HUDEP-2 (cell line): ENCODE measurements at regions not wholly inside any gene's neighbourhood (a gene's known extent, or its start where the extent isn't known, plus 50 kb on each side); places are given as distances from the start of the nearest gene placed in this dataset.

Experiments used
- DNase-seq, 76 experiments: peaks; one replicate each; lab custom pipeline; 2025; ENCODE audit not compliant: unreplicated experiment in 76 of 76; lab: John Stamatoyannopoulos, UW

DNA sequence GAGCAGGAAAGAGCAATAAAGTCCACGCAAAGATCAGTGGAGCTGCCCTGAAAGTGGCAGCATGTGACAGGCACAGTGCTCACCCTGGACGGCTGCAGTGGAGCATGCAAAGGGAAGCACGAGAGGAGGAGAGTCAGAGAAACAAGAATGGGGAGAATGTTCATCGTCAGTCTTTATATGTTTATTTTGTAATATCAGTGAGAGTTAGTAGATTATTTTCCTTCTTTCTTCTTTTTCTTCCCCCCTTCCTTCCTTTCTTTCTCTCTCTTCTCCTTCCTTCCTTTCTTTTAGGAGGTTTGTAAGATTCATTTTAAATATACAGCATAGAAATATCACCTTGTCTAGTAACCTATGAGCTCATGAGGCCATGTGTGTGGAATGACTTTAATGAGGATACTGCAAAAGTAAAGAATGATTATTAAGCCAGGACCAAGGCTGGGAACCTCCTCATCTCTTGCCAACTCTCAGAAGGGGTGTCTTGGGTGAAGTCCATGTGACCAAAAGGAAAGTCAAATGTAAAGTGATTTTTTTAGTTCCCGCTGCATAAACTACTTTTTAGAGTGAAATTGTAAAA is 321.1 kb downstream of the AASDHPPT start:
- no peak for DNase-seq

DNA sequence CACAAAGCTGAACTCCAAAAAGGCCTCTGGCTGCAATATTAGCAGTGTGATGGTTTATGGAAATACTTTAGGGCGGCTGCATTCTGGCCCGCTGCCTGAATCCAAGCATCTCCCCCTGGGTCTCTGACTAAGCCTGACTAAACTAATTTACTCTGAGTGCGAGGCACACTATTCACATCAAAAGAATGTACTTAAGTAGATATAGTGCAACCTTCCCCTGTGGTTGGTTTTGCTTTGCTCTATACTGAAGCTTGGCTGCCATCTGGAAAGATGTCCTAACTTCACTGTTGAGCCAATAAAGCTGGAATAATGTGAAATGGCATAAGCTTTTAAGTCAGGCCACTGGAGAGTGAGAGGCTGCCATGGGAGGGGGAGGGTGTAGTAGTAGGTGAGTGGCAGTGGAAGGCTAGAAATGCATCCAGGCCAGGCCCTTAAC is 321.6 kb downstream of the AASDHPPT start:
- DNase-seq: no peak

DNA sequence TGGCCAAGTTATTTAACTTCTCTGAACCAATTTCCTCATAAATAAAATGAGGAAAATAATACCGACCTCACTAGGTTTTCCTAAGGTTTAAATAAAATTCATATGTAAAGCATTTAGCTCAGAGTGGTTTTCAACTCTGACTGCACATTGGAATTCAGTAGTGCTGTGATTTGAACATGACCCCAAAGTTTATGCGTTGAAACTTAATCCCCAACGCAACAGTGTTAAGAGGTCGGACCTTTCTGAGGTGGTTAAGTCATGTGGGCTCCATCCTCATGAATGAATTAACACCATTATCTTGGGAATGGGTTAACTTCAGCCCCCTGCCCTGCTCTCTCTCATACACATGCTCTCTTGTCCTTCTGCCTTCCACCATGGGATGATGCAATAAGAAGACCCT is 322.2 kb downstream of the AASDHPPT start:
- DNase-seq: no peak

DNA sequence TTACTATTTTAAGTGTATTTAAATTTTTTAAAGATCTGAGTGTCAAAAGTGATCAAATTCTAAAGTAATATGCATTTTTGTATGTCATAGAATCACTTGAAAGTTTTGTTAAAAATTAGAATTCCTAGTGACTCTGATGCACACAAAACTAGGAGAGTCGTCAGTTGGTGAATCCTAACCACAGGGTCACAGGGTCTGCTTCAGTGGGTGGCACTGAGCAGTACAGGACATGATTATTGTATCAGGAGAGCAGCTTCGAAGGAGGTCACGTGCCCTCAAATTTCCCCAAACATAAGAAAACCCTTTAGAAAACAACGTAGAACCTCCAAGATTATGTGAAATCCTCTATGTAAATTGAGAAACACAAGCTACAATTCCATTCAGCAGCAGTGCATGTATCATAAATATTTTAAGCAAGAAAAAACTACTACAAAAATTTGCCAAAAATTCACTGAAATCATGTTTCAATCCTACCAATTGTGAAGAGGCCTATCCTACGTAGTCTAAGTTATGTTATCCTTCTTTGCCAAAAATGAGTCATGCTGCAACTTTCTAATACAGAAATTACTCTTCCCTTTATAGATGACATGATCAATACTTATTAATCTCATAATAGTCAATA is 323.6 kb downstream of the AASDHPPT start:
- no peak for DNase-seq

DNA sequence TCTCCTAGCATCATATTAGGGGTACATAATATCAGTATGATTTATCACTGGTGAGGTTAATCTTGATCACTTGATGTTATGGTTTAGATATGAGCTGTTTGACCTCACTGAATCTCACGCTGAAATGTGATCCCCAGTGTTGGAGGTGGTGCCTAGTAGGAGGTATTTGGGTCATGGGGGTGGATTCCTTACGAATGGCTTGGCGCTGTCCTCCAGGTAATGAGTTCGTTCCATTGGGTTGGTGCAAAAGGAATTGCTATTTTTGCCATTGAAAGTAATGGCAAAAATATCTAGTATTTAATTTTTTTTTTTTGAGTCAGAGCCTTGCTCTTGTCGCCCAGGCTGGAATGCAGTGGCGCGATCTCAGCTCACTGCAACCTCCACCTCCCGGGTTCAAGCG is 326.3 kb downstream of the AASDHPPT start:
- no peak for DNase-seq

DNA sequence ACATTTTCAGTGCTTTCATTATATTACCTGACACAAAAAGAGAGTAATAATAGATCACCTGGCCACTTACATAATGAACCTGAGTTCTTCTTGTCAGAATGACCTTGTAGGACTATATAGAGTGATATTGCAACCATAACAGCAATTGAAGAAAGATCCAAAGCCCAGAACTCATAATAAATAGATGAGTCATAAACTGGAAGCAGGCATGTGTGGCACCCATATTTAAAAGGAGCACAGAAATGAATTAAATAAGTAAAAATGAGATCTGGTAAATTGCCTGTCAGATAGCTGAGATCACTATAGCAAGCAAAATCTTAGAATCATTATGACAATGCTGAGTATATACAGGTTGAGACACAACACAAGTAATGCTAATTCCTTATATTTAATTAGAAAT is 331.8 kb downstream of the AASDHPPT start:
- no peak for DNase-seq

DNA sequence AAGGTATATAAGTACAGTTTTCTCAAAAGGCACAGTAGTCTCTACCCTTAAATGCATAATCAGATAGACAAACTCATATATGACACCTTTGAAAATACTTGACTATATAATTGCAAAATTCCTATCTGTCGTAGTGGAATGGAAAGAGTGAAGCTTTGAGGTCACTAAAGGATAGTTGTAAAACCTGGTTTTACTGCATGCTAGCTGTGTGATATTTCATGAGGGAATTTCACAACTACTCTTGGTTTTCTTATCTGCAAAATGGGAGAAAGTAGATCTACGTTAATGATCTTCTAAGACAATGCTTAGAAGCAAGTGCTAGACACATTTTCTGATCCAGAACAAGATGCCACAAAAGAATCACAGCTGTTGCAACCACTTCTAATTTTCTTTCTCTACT is 332.2 kb downstream of the AASDHPPT start:
- DNase-seq: no peak

DNA sequence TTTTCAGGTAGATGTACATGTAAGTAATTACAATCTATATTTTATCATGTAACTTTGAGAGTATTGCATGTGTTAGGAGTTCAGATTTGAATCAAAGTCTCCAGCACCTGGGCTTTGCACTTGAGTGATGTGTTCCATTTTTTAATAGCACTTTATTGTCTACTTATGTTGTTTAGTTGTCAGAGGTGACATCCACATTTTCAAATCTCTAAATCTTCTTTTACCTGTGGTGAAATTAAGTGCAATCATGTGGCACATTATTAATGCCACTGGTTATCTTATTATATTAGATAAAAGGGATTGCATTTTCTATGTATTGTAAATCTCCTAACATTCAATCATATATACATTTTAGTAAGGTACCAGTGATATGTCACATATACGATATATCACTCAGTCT is 333.4 kb downstream of the AASDHPPT start:
- no peak for DNase-seq

DNA sequence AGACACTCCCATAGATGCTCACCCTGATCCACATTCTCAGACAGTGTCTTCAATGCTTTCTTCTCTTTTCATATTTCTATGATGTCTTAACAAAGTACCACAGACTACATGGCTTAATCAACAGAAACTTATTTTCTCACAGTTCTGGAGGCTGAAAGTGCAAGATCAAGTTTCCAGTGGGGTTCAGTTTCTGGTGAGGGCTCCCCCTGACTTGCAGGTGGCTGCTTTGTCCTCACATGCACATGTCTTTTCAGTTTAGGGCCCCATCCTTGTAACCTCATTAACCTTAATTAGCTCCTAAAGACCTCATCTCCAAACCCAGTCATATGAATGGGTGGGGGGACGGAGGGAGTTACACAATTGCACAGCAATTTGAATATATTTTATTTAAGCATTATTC is 335.8 kb downstream of the AASDHPPT start:
- DNase-seq: no peak

DNA sequence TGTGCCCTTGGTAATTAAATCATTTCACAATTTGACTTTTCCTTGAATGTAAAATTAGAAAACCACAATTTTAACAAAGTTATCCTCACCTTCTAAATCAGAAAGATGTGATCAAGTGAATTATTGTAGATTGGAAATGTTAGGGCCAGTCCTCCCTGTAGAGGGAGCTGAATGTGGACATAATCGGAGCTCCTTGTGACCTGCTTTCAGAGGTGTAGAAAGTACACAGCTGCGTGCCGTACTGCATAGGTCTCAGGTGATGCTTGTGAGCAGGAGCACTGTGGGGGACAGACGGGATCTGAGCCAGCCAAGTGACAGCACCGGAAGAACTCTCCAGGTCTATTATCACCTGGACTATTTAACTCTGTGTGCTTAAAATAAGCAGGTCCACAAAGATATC is 338.0 kb downstream of the AASDHPPT start:
- DNase-seq: no peak

DNA sequence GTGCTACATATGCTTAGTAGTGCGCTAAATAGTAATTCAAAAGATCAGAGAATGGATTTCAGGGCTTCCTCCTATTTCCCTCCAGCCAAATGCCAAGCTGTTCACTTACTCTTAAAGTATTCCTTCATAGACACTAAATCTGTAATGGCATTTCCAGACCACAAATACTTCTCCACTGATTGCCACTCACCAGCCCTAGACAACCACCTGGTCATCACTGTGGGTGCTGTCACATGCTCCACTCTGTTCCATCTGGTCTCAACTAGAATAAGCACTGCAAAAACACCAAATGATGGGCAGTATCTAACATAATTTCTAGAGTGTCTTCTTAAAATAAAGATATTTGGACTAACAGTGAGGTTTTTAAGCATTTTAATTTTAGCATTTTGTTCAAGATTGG is 341.3 kb downstream of the AASDHPPT start:
- DNase-seq: no peak

DNA sequence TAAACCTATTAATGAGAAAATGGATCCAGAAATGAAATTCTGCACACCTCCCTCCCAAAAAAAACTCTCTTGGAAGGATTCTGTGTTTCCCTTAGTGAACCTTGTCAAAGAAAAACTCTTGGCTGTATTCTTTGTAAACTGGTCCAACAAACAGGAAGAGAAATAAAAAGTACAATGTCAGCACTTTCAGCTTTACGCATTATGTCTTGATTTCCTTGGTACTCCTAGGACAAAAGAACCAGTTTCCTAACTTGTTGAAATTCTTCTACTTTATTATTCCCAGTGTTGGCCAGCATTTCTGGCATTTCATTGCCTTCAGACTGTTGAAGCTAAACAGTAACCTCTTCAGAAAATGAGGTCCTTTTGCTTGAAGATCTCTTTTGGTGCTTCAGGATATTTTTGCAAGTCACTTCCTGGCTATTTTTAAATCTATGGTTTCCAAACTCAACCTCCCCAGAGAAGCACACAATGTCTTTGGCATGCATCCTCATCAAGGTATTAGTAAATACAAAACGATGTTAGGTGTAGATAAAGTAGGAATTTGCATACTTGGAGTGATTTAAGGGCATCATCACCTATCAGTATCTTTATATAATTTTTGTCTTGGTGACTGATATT is 342.7 kb downstream of the AASDHPPT start:
- no peak for DNase-seq

DNA sequence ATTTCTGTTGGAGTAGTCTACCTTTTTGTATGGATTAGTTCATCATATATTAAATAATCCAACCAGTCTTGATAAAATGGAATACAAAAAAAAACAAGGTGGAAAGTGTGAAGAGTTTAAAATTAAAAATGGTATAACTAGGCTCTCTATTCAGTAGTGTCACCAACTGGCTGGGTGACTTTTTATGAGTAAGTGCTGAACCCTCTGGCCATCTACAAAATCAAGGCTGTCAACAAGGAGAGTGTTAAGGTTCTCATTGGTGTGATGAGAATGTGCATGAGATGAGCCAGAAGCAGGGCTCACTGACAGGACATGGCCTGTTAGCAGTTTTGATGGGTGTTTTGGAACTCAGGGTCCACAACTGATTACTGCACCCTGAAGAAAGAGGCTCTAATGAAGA is 343.2 kb downstream of the AASDHPPT start:
- no peak for DNase-seq

DNA sequence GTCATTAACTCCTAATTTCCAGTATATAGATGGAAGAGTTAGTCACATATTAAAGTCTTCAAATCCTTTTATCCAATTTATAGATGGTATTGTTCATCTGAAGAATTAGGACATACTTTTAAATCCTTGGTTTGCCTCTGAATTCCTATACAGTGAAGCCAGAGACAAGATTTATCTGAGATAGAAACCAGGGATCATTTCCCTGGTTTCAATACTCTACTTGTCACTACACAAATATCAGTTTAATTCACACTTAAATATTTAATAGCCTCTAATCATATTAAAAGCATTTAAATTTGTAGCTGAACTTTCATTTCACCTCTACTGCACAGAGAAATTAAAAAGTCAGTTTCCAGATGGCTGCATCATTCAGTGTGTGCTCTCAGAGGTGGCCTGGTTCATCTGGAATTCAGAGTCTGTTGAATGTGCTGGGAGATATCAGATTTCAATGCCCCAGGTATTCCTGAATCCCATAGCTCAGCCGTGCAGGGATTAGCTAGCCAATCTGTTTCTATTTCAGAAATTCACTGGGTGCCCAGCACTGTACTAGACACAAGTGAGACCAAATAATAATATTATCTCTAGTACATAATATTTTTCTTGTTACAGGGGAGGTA is 344.3 kb downstream of the AASDHPPT start:
- no peak for DNase-seq

DNA sequence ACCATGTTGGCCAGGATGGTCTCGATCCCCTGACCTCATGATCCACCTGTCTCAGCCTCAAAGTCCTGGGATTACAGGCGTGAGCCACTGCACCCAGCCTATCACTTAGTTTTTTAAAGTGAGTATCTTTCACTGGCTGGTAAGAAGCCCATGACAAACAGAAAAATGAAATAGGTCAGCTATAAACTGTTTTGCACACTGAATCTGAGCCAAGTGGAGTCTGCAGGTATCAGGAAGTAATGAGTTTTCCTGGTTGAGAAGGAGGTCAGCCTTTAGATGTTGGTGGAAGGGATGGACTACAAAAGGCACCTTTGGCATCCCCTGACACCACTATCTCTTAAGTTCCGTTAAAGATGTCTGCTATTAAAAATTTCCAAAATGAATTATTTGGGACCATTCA is 345.1 kb downstream of the AASDHPPT start:
- no peak for DNase-seq

DNA sequence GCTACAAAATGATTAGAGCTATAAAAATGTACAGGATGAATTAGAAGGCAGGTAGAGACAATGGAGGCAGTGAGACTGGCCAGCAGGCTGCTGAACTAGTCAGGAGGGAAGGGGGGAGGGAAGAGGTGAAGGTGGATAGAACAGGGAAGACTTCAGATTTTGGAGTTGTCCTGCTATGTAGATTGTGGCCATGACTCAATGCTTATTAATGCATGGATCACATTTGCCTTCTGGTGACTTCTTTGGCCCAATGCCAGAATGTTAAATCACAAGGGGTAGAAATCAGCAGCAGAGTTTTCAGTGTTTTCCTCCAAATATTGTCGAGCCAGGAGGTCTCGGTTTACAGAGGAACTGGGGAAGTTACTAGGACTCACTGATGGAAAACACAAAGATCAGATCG is 346.6 kb downstream of the AASDHPPT start:
- no peak for DNase-seq

DNA sequence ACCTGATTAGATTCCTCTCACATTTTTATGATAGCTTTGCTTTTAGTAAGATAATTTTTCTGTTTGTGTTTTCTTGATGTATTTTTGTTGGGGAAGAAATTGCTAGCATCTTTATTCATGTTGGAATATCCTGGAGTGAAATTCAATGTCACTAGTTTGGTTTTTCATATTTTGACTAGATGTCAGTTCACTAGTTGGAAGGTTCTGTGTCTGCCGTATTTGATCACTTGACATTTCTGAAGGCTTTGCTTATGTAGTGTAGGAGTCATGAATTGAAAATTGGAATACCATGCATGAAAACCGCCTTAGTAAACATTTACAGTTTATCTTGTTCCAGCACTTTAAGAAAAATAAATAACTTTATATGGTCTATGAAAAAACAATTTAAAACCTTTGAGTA is 348.4 kb downstream of the AASDHPPT start:
- DNase-seq: no peak

DNA sequence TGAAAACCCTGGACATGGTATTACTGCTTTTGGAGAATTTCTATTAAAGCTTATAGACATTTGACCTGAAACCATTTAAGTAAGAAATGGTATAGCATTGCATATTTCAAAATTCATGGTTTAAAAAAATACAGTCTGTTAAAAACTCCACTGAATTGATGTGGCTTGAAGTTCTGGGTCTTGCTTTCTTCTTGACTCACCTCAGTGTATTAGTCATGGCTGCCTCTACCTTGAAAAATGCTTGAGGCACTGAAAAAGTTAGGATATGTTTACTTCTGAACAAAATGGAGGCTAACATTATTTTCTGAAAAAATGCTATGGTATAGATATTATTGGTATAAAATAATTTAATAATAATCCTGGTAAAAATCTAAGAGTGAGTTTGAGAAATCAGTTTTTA is 349.2 kb downstream of the AASDHPPT start:
- DNase-seq: no peak

DNA sequence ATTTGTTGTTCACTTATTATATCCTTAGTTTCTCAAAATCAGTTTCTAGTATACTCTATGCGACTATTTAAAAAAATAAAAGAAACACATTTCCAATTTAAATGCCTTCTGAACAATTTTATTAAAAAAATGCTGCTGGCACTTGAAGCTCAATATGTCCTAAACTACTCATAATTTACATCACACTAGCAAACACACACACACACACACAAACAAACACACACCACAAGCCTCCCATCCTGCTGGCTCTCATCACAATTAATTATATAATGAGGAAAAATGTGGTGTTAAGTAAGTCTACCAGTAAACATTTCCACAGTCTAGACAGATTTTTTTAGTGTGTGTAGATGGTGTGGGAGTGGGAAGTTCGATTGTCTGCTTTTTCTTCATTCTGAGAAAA is 350.3 kb downstream of the AASDHPPT start:
- DNase-seq: no peak

DNA sequence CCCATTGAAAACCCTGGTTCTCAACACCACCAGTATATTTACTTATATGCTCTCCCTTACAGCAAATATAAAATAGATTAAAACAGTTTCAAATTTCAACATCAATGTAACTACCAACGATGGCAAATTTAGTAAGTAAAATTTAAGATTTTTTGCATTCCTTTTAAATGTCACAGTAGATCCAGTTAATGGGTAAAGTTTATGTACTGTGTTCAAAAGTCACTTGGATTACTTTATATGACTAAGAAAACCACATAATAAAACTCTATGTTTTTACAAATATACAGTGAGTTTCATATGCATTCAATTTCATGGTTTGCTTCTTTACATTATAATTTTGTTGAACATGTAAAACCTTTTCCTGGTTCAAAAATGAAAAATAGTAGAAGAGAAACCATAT is 364.6 kb downstream of the AASDHPPT start:
- no peak for DNase-seq

DNA sequence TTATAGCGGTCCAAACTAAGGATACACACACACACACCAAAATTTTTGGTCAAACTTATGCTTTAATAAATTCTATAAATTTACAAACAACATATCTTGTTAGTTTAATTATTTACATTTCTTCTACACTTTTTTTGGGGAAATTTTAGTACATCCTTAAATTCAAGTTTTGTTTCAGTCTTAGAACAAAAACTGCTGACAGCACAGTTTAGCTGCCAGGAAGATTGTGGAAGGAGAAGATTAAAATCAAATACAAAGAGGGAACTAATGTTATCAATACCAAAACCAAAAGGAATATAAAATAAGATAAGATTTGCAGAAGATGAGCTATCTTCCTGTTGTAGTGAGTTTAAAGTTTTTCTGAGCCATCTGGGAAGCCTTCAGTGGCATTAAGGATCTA is 368.8 kb downstream of the AASDHPPT start:
- DNase-seq: no peak

DNA sequence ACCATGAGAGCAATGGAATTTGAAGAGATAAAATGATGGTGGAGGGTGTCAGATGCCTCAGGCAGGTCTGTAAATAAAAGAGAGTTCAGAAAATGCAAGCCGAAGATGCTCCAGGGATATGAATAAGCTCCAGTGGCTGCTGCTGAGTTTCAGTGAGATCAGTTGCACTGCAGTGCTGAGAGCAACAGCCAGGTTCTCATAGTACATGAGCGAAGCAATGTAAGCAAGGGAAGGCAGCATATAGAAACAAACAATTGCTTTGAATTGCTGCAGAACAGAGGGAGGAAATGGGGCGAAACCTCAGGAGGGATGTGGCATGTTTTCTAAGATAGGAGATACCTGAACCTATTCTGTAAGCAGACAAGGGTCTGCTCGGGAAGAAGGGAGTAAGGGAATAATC is 369.5 kb downstream of the AASDHPPT start:
- no peak for DNase-seq
